ENCODE measurements at regions not wholly inside any gene's neighbourhood (a gene's known extent, or its start where the extent isn't known, plus 50 kb on each side); places are given as distances from the start of the nearest gene placed in this dataset.

GRCh38 chr2:120662746-120663145, 72.9 kb upstream of the GLI2 start:
- Mint-ChIP-seq H3K9me3 (peaks cover 42% of the 10 kb centered on the region), H3K4me1 (peaks cover 28% of the 10 kb centered on the region), H3K27me3 (ENCODE audit: insufficient read depth, low read depth) (peaks cover 11% of the 10 kb centered on the region), H3K4me3 (no peak overlapping the region), H3K27ac (no peak overlapping the region), H3K36me3 (no peaks in the 10 kb centered on the region)
- no peak overlapping the region for H3K27ac ChIP-seq
- peaks cover 14% of the 10 kb centered on the region for H3K9me3 ChIP-seq (ENCODE audit: low read depth)
- no peak overlapping the region for H2AFZ ChIP-seq (replicated peaks)
- H3K27me3 ChIP-seq = peaks cover 41% of the 10 kb centered on the region
- H3K4me2 ChIP-seq = no peak overlapping the region
- no peak for DNase-seq (ENCODE audit: low spot score)
- H3K9ac ChIP-seq = no peak overlapping the region
- no peaks in the 10 kb centered on the region for H3K4me1 ChIP-seq
- no peaks in the 10 kb centered on the region for H3K36me3 ChIP-seq
- TF ChIP-seq EZH2phosphoT487 (IDR thresholded peaks at IDR 0.05) (no peak), CTCF (IDR thresholded peaks at IDR 0.05) (no peak), EZH2 (IDR thresholded peaks at IDR 0.05) (no peak)
- H3K4me3 ChIP-seq = no peak overlapping the region
- no peaks in the 10 kb centered on the region for H3F3A ChIP-seq (ENCODE audit: low read depth)
- H4K20me1 ChIP-seq (ENCODE audit: low read depth) = no peaks in the 10 kb centered on the region
- no peaks in the 10 kb centered on the region for H3K79me2 ChIP-seq (ENCODE audit: low read depth)

GRCh38 chr2:120666433-120666832, 69.2 kb upstream of the GLI2 start:
- Histone ChIP-seq H3K27ac (no peak overlapping the region), H3K79me2 (ENCODE audit: low read depth) (no peaks in the 10 kb centered on the region), H3K4me1 (no peaks in the 10 kb centered on the region), H4K20me1 (ENCODE audit: low read depth) (no peaks in the 10 kb centered on the region), H3K4me2 (no peak overlapping the region), H3K36me3 (no peaks in the 10 kb centered on the region), H3K4me3 (no peak overlapping the region), H3F3A (ENCODE audit: low read depth) (no peaks in the 10 kb centered on the region), H3K9ac (no peak overlapping the region), H2AFZ (replicated peaks) (no peak overlapping the region), H3K9me3 (ENCODE audit: low read depth) (peaks cover 14% of the 10 kb centered on the region), H3K27me3 (peaks cover 51% of the 10 kb centered on the region)
- Mint-ChIP-seq H3K4me1 (peaks cover 22% of the 10 kb centered on the region), H3K9me3 (peaks cover 48% of the 10 kb centered on the region), H3K27ac (no peak overlapping the region), H3K36me3 (no peaks in the 10 kb centered on the region), H3K27me3 (ENCODE audit: insufficient read depth, low read depth) (peaks cover 23% of the 10 kb centered on the region), H3K4me3 (no peak overlapping the region)
- TF ChIP-seq EZH2phosphoT487 (IDR thresholded peaks at IDR 0.05) = no peak
- no peak for TF ChIP-seq EZH2 (IDR thresholded peaks at IDR 0.05)
- no peak for TF ChIP-seq CTCF (IDR thresholded peaks at IDR 0.05)
- DNase-seq (ENCODE audit: low spot score) = no peak

- Mint-ChIP-seq H3K9me3 (peaks cover 45% of the 10 kb centered on the region), H3K27me3 (ENCODE audit: insufficient read depth, low read depth) (peaks cover 22% of the 10 kb centered on the region), H3K4me1 (peaks cover 9% of the 10 kb centered on the region), H3K27ac (no peak overlapping the region), H3K36me3 (no peaks in the 10 kb centered on the region), H3K4me3 (no peak overlapping the region)
- H2AFZ ChIP-seq (replicated peaks) = no peak overlapping the region
- H3K79me2 ChIP-seq (ENCODE audit: low read depth) = no peaks in the 10 kb centered on the region
- no peak overlapping the region for H3K4me3 ChIP-seq
- no peaks in the 10 kb centered on the region for H3K4me1 ChIP-seq
- H3K9ac ChIP-seq = no peak overlapping the region
- no peaks in the 10 kb centered on the region for H3F3A ChIP-seq (ENCODE audit: low read depth)
- H3K9me3 ChIP-seq (ENCODE audit: low read depth) = peaks cover 14% of the 10 kb centered on the region
- no peaks in the 10 kb centered on the region for H3K36me3 ChIP-seq
- H4K20me1 ChIP-seq (ENCODE audit: low read depth) = no peaks in the 10 kb centered on the region
- DNase-seq (ENCODE audit: low spot score) = no peak
- TF ChIP-seq CTCF (IDR thresholded peaks at IDR 0.05) (no peak), EZH2phosphoT487 (IDR thresholded peaks at IDR 0.05) (no peak)
- no peak overlapping the region for H3K4me2 ChIP-seq
- H3K27me3 ChIP-seq = peaks cover 51% of the 10 kb centered on the region
- no peak overlapping the region for H3K27ac ChIP-seq
Observed at GRCh38 chr2:120667981-120668380, 67.7 kb upstream of the GLI2 start.
